Thyroid gland (tissue), 4 donors: ENCODE measurements at regions not wholly inside any gene's neighbourhood (a gene's known extent, or its start where the extent isn't known, plus 50 kb on each side); places are given as distances from the start of the nearest gene placed in this dataset.

Source experiments
- DNase-seq, 2 donors: peaks; one replicate each; pipeline ENCODE4 v3.0.0-alpha.2; 2019
- H3K27ac ChIP-seq, 3 donors: fragments of 200-600 bp; sonication (generic); 1 replicate in 2 of 3; 2 replicates in 1 of 3; pipeline ENCODE4 v1.5.1; 2016 to 2019; ENCODE audit warnings: mild to moderate bottlenecking in 1 of 3, moderate library complexity in 1 of 3
- H3K27me3 ChIP-seq: fragments of 200-600 bp; sonication (generic); one replicate; pipeline ENCODE4 v1.5.1; 2019
- H3K36me3 ChIP-seq, 2 donors: fragments of 200-600 bp; sonication (generic); one replicate each; pipeline ENCODE4 v1.5.1; 2016 to 2019
- H3K4me1 ChIP-seq, 2 donors: fragments of 200-600 bp; sonication (generic); one replicate each; pipeline ENCODE4 v1.5.1; 2017 to 2019
- H3K4me3 ChIP-seq, 3 donors: fragments of 200-600 bp; sonication (generic); replicated peaks in 1 of 3; 1 replicate in 2 of 3; 2 replicates in 1 of 3; pipeline ENCODE4 v1.5.1; 2016; ENCODE audit warnings: mild to moderate bottlenecking in 1 of 3
- H3K9me3 ChIP-seq: fragments of 200-600 bp; sonication (generic); one replicate; pipeline ENCODE4 v1.5.1; 2017
- POLR2A ChIP-seq, 2 donors: fragments of 450-650 bp; IDR thresholded peaks; one replicate each; pipeline ENCODE4 v1.6.1; 2017; ENCODE audit warnings: antibody characterized with exemption in 2 of 2, mild to moderate bottlenecking in 2 of 2, moderate library complexity in 1 of 2
- WGBS, 2 donors: methylation state at CpG; one replicate each; pipeline ENCODE4 v1.1.5; 2017; 5-methylcytosine and 5-hydroxymethylcytosine counted together
- intact Hi-C: fragments of 100-400 bp; cut with DNase I; formaldehyde crosslinking; loops from one replicate; pipeline ENCODE4 v1.15.1; 2023
- TF ChIP-seq, protein P1 (sequence below), 6 experiments: fragments of 200-600 bp in 3 of 6; fragments of 450-650 bp in 3 of 6; sonication (generic) in 3 of 6; IDR thresholded peaks; one replicate each; pipeline ENCODE4 v1.5.1; 2016 to 2019; ENCODE audit warnings: antibody characterized with exemption in 6 of 6, mild to moderate bottlenecking in 2 of 6, inconsistent platforms in 1 of 6, moderate library complexity in 1 of 6

GRCh38 chr22:48836673-48837340, 990.9 kb downstream of the BRD1 start:
- DNase-seq = no peak
- H3K27ac ChIP-seq = no peak overlapping the region
- no peaks in the 10 kb centered on the region for H3K27me3 ChIP-seq
- no peaks in the 10 kb centered on the region for H3K9me3 ChIP-seq
- WGBS, 2 donors = 78 to 88% methylated on average over 19 of the region's 19 CpGs
- no peaks in the 10 kb centered on the region for H3K36me3 ChIP-seq
- no peaks in the 10 kb centered on the region for H3K4me1 ChIP-seq
- no peak overlapping the region for H3K4me3 ChIP-seq
- TF ChIP-seq, protein P1, sequence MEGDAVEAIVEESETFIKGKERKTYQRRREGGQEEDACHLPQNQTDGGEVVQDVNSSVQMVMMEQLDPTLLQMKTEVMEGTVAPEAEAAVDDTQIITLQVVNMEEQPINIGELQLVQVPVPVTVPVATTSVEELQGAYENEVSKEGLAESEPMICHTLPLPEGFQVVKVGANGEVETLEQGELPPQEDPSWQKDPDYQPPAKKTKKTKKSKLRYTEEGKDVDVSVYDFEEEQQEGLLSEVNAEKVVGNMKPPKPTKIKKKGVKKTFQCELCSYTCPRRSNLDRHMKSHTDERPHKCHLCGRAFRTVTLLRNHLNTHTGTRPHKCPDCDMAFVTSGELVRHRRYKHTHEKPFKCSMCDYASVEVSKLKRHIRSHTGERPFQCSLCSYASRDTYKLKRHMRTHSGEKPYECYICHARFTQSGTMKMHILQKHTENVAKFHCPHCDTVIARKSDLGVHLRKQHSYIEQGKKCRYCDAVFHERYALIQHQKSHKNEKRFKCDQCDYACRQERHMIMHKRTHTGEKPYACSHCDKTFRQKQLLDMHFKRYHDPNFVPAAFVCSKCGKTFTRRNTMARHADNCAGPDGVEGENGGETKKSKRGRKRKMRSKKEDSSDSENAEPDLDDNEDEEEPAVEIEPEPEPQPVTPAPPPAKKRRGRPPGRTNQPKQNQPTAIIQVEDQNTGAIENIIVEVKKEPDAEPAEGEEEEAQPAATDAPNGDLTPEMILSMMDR (IDR thresholded peaks at IDR 0.05) = no peak
- no peak for TF ChIP-seq POLR2A (IDR thresholded peaks at IDR 0.05)
- intact Hi-C loops = no loop called here

DNA sequence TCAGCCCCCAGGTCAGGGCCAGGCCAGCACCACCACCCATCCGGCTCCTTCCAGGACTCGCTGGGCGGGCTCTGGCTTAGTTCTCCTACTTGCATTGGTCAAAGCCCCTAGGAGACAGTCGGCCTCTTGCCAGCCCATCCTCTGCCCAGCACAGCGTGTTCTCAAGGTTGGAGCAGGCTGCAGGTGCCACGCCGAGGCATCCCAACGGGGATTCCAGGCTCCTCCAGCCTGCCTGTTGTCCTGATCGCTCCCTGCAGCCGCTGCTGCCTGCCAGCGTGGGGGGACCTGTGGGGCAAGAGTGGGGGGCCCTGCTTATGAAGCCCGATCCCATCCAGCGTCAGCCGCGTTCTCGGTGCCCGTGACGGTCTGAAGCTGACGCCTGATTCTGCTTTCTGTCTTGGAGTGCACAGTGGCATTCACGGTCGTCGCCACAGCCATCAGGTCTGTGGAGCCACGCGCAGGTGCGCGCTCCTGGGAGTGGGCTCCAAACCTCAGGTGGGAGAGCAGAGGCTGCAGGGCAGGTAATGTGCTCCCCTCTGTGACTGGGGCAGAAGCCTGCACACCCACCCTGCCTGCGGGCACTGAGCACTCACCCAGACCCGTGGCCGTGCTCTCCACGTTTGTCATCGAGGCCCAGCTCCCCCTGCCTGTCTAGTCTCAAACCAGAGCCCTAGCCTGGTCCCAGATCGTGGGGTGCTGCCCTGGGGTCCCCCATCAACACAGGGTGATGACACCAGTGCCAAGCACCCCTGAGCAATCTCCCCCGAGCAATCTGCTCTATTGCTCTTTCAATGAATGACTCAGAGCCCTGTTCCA, 991.6 kb downstream of the BRD1 start:
- no peak overlapping the region for H3K27ac ChIP-seq
- no peaks in the 10 kb centered on the region for H3K36me3 ChIP-seq
- H3K9me3 ChIP-seq = no peaks in the 10 kb centered on the region
- WGBS, 2 donors = 85 to 90% methylated on average over 23 to 29 of the region's 33 CpGs
- H3K4me1 ChIP-seq = no peaks in the 10 kb centered on the region
- H3K27me3 ChIP-seq = no peaks in the 10 kb centered on the region
- TF ChIP-seq, protein P1 (IDR thresholded peaks at IDR 0.05) = no peak
- TF ChIP-seq POLR2A (IDR thresholded peaks at IDR 0.05) = no peak
- H3K4me3 ChIP-seq = no peak overlapping the region
- intact Hi-C loops = no loop called here
- DNase-seq = no peak

- WGBS, 2 donors = 82 to 87% methylated on average over 10 to 11 of the region's 11 CpGs
- Histone ChIP-seq H3K36me3 (no peaks in the 10 kb centered on the region), H3K27me3 (no peaks in the 10 kb centered on the region), H3K4me3 (no peak overlapping the region), H3K4me1 (no peaks in the 10 kb centered on the region), H3K9me3 (no peaks in the 10 kb centered on the region), H3K27ac (no peak overlapping the region)
- DNase-seq = no peak
- intact Hi-C loops = no loop called here
- TF ChIP-seq, protein P1 (IDR thresholded peaks at IDR 0.05) = no peak
- TF ChIP-seq POLR2A (IDR thresholded peaks at IDR 0.05) = no peak
Measured at GRCh38 chr22:48835364-48835763, 992.3 kb downstream of the BRD1 start.

- no peak overlapping the region for H3K27ac ChIP-seq
- no peaks in the 10 kb centered on the region for H3K4me1 ChIP-seq
- H3K27me3 ChIP-seq = no peaks in the 10 kb centered on the region
- no peak overlapping the region for H3K4me3 ChIP-seq
- no peak for DNase-seq
- H3K9me3 ChIP-seq = no peaks in the 10 kb centered on the region
- no peaks in the 10 kb centered on the region for H3K36me3 ChIP-seq
- TF ChIP-seq POLR2A (IDR thresholded peaks at IDR 0.05) = no peak
- TF ChIP-seq, protein P1 (IDR thresholded peaks at IDR 0.05) = no peak
- intact Hi-C loops = no loop called here
- WGBS, 2 donors = 54 to 64% methylated on average over 5 of the region's 5 CpGs
Measured at GRCh38 chr22:48834404-48834803, 993.3 kb downstream of the BRD1 start.

GRCh38 chr22:48832592-48832991, 995.1 kb downstream of the BRD1 start:
- Histone ChIP-seq H3K4me3 (no peak overlapping the region), H3K4me1 (no peaks in the 10 kb centered on the region), H3K27me3 (no peaks in the 10 kb centered on the region), H3K27ac (no peak overlapping the region), H3K36me3 (no peaks in the 10 kb centered on the region), H3K9me3 (no peaks in the 10 kb centered on the region)
- DNase-seq = no peak
- TF ChIP-seq, protein P1 (IDR thresholded peaks at IDR 0.05) = no peak
- TF ChIP-seq POLR2A (IDR thresholded peaks at IDR 0.05) = no peak
- WGBS, 2 donors = 89 to 97% methylated on average over 4 of the region's 4 CpGs
- intact Hi-C loops = no loop called here
